RPMI7951 (cell line): ENCODE measurements at regions not wholly inside any gene's neighbourhood (a gene's known extent, or its start where the extent isn't known, plus 50 kb on each side); places are given as distances from the start of the nearest gene placed in this dataset.
A peak's percentile ranks its signal among the peaks of the same experiment; 100 is the strongest.

Experiments
- DNase-seq: peaks from one replicate; pipeline ENCODE4 v3.0.0-alpha.2; 2012; ENCODE audit warnings: low read depth

GRCh38 chr3:30553641-30554316 is 52.6 kb upstream of the TGFBR2 start:
- peak; percentile 83 for DNase-seq

GRCh38 chr3:30554317-30554690 is 52.1 kb upstream of the TGFBR2 start:
- DNase-seq = peak; percentile 77

GRCh38 chr3:30555968-30556367 is 50.4 kb upstream of the TGFBR2 start:
- DNase-seq = no peak
